HAP-1 (cell line): ENCODE measurements at regions not wholly inside any gene's neighbourhood (a gene's known extent, or its start where the extent isn't known, plus 50 kb on each side); places are given as distances from the start of the nearest gene placed in this dataset.
A peak's percentile ranks its signal among the peaks of the same experiment; 100 is the strongest.

Source experiments
- DNase-seq, 2 experiments: peaks; one replicate each; pipeline ENCODE4 v3.0.0-alpha.2; 2016 to 2020; ENCODE audit warnings: low spot score in 2 of 2
- H3K27me3 ChIP-seq: fragments of 250-450 bp; sonication (Bioruptor Pico); 2 replicates; pipeline ENCODE4 v1.5.1; 2020; ENCODE audit warnings: low read depth, mild to moderate bottlenecking, moderate library complexity
- H3K36me3 ChIP-seq: fragments of 250-450 bp; sonication (Bioruptor Pico); replicated peaks from 2 replicates; pipeline ENCODE4 v1.5.1; 2020; ENCODE audit warnings: mild to moderate bottlenecking
- H3K4me1 ChIP-seq: fragments of 250-450 bp; sonication (Bioruptor Pico); 2 replicates; pipeline ENCODE4 v1.5.1; 2020; ENCODE audit warnings: mild to moderate bottlenecking
- H3K4me3 ChIP-seq: fragments of 250-450 bp; sonication (Bioruptor Pico); 2 replicates; pipeline ENCODE4 v1.5.1; 2020; ENCODE audit warnings: mild to moderate bottlenecking, moderate library complexity
- H3K9me3 ChIP-seq: fragments of 250-450 bp; sonication (Bioruptor Pico); 2 replicates; pipeline ENCODE4 v1.5.1; 2020; ENCODE audit warnings: mild to moderate bottlenecking, moderate library complexity
- in situ Hi-C: fragments of 300-500 bp; cut with MboI; formaldehyde crosslinking; loops from 3 replicates; pipeline ENCODE4 v1.14.3; 2020; ENCODE audit warnings: low sequenced_read_pairs, inconsistent platforms, mixed read lengths

- in situ Hi-C loops = no loop called here
- Histone ChIP-seq H3K9me3 (no peaks in the 10 kb centered on the region), H3K4me1 (peaks cover 8% of the 10 kb centered on the region), H3K36me3 (no peaks in the 10 kb centered on the region), H3K4me3 (no peak overlapping the region), H3K27me3 (no peaks in the 10 kb centered on the region)
- no peak for DNase-seq
These were observed 326.1 kb downstream of the PRL start for GRCh38 chr6:21970569-21971300.

DNA sequence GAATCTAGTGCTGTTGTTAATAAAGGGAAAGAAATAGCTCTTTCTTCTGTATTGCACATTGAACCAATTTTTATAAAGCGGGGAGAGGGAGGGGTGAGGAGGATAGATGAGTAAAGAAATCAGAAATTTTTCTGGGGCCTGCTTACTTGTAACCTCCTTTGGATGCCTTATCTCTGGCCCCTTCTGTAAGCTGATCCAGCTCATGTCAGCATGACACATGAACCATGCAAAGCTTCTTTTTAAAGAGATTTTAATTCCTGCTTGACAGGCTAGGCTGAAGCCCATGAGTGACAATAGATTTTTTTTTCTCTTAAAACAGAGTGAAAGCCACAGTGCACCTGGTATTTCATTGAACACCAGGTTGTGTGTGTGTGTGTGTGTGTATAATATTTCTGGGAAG is 325.3 kb downstream of the PRL start:
- in situ Hi-C loops = no loop called here
- H3K9me3 ChIP-seq = no peaks in the 10 kb centered on the region
- H3K4me1 ChIP-seq = peaks cover 8% of the 10 kb centered on the region
- no peaks in the 10 kb centered on the region for H3K36me3 ChIP-seq
- DNase-seq = no peak
- H3K4me3 ChIP-seq = no peak overlapping the region
- no peaks in the 10 kb centered on the region for H3K27me3 ChIP-seq

DNA sequence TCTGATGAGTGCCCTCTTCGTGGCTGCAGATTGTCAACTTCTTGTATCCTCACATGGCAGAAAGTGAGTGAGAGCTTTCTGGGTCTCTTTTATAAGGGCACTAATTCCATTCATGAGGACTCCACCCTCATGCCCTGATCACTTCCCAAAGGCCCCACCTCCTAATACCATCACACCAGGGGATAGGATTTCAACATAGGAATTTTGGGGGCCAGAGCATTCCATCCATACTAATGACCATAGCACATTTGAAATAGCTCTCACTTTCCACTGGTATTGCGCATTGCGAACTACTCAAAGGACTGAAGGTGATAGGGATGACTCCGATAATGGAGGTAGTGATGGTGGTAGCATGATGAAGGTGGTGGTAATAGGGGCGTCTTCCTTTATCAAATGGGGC is 324.3 kb downstream of the PRL start:
- Histone ChIP-seq H3K4me3 (no peak overlapping the region), H3K36me3 (no peaks in the 10 kb centered on the region), H3K4me1 (peaks cover 8% of the 10 kb centered on the region), H3K27me3 (no peaks in the 10 kb centered on the region), H3K9me3 (no peaks in the 10 kb centered on the region)
- in situ Hi-C loops = no loop called here
- no peak for DNase-seq

DNA sequence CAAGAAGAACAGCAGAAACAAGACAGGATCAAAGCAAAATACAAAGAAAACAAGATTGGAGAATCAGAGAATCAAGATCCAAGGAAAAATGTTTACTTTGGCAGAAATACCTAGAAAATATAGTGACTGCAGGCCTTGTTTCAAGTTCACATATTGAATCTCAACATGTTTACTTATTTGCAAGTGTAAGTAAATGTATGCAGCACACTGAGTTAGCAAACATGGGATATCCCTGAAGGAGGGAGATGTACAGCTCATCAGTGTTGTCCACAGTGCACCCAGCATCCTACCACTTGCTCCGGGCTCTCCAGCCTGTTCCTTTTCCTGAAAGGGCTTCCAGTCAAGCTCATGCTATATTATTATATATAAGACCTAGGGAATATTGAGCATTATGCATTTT is 319.5 kb downstream of the PRL start:
- Histone ChIP-seq H3K36me3 (no peaks in the 10 kb centered on the region), H3K4me1 (no peaks in the 10 kb centered on the region; the same call in 1 of the 2 replicates), H3K4me3 (no peak overlapping the region), H3K9me3 (no peaks in the 10 kb centered on the region), H3K27me3 (no peaks in the 10 kb centered on the region)
- no peak for DNase-seq
- in situ Hi-C loops = no loop called here

- Histone ChIP-seq H3K4me1 (peaks cover 4% of the 10 kb centered on the region), H3K36me3 (no peaks in the 10 kb centered on the region), H3K27me3 (no peaks in the 10 kb centered on the region), H3K9me3 (peaks cover 4% of the 10 kb centered on the region; the same call in 1 of the 2 replicates), H3K4me3 (no peak overlapping the region)
- no peak for DNase-seq
- in situ Hi-C loops = no loop called here
These were observed 315.5 kb downstream of the PRL start for GRCh38 chr6:21981235-21981833.

DNA sequence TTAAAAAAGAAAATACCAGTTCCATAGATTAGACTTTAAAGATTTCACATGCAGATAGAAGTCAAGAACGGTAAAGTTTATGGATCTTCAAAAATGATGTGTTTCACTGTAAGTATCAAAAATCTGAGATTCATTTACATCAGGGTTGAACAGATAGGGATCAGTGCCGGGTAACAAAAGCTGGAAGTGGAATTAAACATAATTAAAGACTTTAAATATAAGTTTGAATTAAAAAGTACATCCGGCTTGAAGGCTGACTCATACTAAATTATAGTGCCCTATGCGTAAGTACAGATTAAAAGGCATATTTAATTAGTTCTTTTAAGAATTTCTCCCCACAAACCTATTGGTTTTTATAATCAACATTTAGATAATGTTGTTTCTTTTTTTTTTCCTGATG is 312.7 kb downstream of the PRL start:
- no peaks in the 10 kb centered on the region for H3K27me3 ChIP-seq
- in situ Hi-C loops = no loop called here
- no peaks in the 10 kb centered on the region for H3K36me3 ChIP-seq
- peaks cover 7% of the 10 kb centered on the region for H3K4me1 ChIP-seq
- H3K9me3 ChIP-seq = peaks cover 4% of the 10 kb centered on the region; the same call in 1 of the 2 replicates
- DNase-seq = no peak
- no peak overlapping the region for H3K4me3 ChIP-seq

DNA sequence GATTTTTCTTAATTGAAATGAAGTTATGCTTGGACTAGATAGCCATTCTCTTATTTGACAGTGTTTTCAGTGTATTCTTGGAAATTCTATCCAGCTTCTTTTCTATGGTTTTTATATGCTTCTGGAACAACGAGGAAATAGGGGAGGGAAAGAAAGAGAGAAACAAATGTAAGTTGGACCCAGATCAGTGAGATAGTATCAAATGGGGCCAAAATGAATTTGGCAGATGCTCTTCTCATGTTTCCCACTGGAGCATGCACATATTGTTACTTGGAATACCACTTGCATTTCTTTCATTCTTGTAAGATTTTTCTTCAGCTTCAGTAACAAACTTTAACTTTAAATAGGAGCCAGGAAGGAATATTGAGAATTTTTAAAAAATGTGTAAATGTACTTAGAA is 312.3 kb downstream of the PRL start:
- no peak overlapping the region for H3K4me3 ChIP-seq
- no peaks in the 10 kb centered on the region for H3K27me3 ChIP-seq
- no peak for DNase-seq
- H3K4me1 ChIP-seq = peaks cover 7% of the 10 kb centered on the region
- no peaks in the 10 kb centered on the region for H3K36me3 ChIP-seq
- in situ Hi-C loops = no loop called here
- peaks cover 4% of the 10 kb centered on the region; the same call in 1 of the 2 replicates for H3K9me3 ChIP-seq

GRCh38 chr6:21985904-21986303 is 310.9 kb downstream of the PRL start:
- peaks cover 7% of the 10 kb centered on the region for H3K4me1 ChIP-seq
- no peaks in the 10 kb centered on the region for H3K36me3 ChIP-seq
- peaks cover 4% of the 10 kb centered on the region; the same call in 1 of the 2 replicates for H3K9me3 ChIP-seq
- no peak overlapping the region for H3K4me3 ChIP-seq
- no peaks in the 10 kb centered on the region for H3K27me3 ChIP-seq
- no peak for DNase-seq
- in situ Hi-C loops = no loop called here

- Histone ChIP-seq H3K27me3 (no peaks in the 10 kb centered on the region), H3K4me1 (peaks cover 7% of the 10 kb centered on the region), H3K9me3 (peaks cover 4% of the 10 kb centered on the region; the same call in 1 of the 2 replicates), H3K36me3 (no peaks in the 10 kb centered on the region), H3K4me3 (no peak overlapping the region)
- DNase-seq = no peak
- in situ Hi-C loops = no loop called here
These were observed 310.1 kb downstream of the PRL start for GRCh38 chr6:21986703-21987102.

DNA sequence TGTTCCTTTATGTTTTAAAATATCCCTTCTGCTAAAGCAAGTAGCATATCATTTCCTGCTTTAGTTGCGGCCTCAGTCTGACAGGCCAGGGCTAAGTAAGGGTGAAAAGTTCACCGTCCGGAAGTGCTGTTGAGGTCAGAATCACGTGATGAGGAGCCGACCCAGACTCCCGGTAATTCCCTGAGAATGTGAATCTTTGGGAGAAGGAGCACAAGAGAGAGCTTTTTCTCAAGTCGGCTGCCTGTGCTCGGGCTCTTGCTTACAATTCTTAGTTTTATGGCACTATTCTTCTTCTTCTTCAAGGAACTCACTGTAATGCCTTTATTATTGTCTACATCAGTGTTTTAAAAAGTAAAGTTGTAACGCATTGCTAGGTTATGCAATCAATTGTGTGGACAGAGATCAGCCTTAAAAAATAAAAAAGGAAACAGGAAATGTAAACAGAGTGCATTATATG is 309.3 kb downstream of the PRL start:
- H3K4me3 ChIP-seq = no peak overlapping the region

DNA sequence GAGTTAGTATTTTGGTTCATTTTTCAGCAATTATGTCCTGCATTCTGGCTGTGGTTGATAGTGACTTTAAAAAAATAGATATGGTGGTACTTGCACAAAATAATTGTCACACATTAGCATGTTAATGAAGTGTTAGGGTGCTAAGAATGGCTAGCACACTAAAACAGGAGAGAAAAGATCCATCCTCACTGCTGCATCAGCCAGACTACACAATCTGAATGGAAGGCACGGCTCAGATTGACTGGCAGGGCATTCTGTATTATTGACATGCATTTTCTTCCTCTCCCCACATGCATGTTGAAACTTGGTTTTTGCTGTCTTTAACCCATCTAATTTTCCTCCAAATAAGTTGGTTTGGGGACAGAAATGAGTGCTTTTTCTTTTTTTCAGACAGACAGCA is 306.3 kb downstream of the PRL start:
- no peaks in the 10 kb centered on the region for H3K27me3 ChIP-seq
- no peak overlapping the region for H3K4me3 ChIP-seq
- DNase-seq = no peak
- in situ Hi-C loops = no loop called here
- H3K9me3 ChIP-seq = no peaks in the 10 kb centered on the region
- H3K4me1 ChIP-seq = peaks cover 4% of the 10 kb centered on the region; the same call in 1 of the 2 replicates
- no peaks in the 10 kb centered on the region for H3K36me3 ChIP-seq

More for the DNA sequence above, 309.3 kb downstream of the PRL start:
- Histone ChIP-seq H3K27me3 (no peaks in the 10 kb centered on the region), H3K36me3 (no peaks in the 10 kb centered on the region), H3K4me1 (peaks cover 7% of the 10 kb centered on the region), H3K9me3 (peaks cover 3% of the 10 kb centered on the region; the same call in 1 of the 2 replicates)
- DNase-seq = peak in 1 of 2 experiments; percentile 40
- in situ Hi-C loops = no loop called here

DNA sequence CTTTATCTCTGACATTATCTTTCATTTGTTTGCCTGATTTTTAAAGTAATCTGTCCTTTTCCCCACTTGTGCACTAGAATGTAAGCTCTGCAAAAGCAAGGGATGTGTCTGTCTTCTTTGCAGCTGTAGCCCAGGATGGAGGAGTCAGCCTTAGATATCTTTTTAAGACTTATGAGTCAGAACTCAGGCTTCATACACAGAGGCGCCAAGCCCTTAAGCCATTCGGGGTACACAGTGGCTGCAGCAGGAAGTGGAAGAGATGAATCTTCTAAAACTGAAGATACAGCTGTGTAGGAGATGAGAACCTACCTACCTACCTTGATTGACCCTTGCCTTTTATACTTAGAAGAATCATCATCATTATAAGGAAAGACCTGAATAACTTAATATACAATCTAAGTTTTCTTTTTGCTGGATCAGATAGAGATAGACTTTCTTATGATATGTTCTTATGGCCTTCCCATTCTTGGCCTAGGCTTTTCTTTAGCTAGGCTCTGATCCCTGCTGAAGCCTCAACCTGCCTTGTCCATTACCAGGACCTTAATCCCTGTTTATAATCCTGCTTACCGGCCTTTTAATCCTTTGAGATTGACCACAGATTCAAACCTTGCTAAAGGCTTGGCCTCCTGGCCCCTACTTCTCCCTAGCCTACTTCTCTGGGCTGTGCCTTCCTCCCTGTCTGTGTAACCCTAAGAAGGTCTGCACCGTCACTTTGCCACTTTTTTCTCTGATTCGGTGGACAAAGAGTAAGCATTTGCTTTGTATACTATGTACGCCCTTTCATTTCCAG is 304.5 kb downstream of the PRL start:
- H3K27me3 ChIP-seq = no peaks in the 10 kb centered on the region
- DNase-seq = no peak
- no peak overlapping the region for H3K4me3 ChIP-seq
- H3K36me3 ChIP-seq = no peaks in the 10 kb centered on the region
- in situ Hi-C loops = no loop called here
- H3K9me3 ChIP-seq = no peaks in the 10 kb centered on the region
- H3K4me1 ChIP-seq = peaks cover 16% of the 10 kb centered on the region

DNA sequence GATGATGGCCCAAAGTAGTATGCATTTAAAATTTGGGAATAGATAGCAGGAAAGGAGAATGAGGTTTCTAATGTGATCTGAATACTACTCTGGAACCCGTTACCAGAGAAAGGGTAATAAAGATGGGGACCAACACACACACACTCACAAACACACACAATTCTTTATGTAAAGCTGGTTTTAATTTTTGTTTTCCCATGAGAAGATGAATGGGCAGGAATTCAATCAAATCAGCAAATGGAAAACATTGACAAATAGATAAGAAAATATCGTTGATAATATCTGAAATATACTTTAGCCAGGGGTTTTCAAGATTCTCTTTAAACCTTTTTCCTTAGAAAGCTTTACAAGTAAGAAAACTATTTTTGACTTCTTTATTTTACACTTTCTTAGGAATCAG is 303.0 kb downstream of the PRL start:
- in situ Hi-C loops = no loop called here
- no peaks in the 10 kb centered on the region for H3K27me3 ChIP-seq
- peaks cover 16% of the 10 kb centered on the region for H3K4me1 ChIP-seq
- no peak overlapping the region for H3K4me3 ChIP-seq
- no peak for DNase-seq
- H3K36me3 ChIP-seq = no peaks in the 10 kb centered on the region
- H3K9me3 ChIP-seq = no peaks in the 10 kb centered on the region

DNA sequence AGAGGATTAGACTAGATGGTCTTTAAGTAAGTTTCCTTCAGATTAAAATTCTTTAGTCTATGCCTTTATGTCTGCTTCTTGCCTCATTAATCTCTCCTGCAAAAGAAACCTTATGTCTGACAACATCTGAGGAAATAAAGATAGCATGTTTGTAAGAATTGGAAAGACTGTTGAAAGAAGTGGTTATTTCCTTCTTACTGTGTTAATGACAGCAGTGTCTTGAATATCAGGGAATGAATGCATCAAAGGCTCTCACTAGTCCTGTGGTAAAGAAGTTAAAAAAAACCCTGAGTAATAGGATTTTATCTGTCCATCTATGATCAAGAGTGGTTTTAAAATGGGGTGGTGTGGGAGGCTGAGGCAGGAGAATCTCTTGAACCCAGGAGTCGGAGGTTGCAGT is 302.0 kb downstream of the PRL start:
- H3K4me3 ChIP-seq = no peak overlapping the region
- no peaks in the 10 kb centered on the region for H3K27me3 ChIP-seq
- H3K4me1 ChIP-seq = peaks cover 16% of the 10 kb centered on the region
- in situ Hi-C loops = no loop called here
- H3K36me3 ChIP-seq = no peaks in the 10 kb centered on the region
- no peak for DNase-seq
- no peaks in the 10 kb centered on the region for H3K9me3 ChIP-seq
